ENCODE measurements at regions not wholly inside any gene's neighbourhood (a gene's known extent, or its start where the extent isn't known, plus 50 kb on each side); places are given as distances from the start of the nearest gene placed in this dataset.
"Not testable (repeated sequence)": the region's sequence is repeated elsewhere in the genome, so short reads cannot be mapped to it uniquely, and the experiment has no call there.

DNA sequence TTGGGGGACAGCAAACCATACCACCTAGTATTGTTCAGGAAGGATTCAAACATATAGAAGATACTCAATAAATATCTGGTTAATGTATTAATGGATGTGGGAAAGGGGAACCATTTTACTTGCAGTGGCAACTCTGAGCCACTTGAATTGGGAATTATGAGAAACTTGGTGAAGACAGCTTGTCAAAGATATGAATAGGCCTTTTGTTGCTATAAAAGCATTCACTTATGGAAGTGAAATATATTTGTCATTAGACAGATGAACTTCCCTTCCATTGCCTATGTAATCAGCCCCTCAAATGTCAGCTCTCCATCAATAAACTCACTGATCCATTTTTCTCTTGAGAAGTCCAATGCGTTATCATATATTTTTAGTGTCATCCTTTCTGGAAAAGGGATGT, 56.1 kb downstream of the GPR85 start:
- DNase-seq = no peak

GRCh38 chr7:113026941-113027340, 59.7 kb downstream of the GPR85 start:
- DNase-seq = no peak

GRCh38 chr7:113017144-113017857, 69.3 kb downstream of the GPR85 start:
- DNase-seq = not testable (repeated sequence)

- peak; percentile 2 to 9 for DNase-seq
These were observed 71.5 kb downstream of the GPR85 start for GRCh38 chr7:113015034-113015645.

GRCh38 chr7:113013761-113014449, 72.7 kb downstream of the GPR85 start:
- DNase-seq = no peak

DNA sequence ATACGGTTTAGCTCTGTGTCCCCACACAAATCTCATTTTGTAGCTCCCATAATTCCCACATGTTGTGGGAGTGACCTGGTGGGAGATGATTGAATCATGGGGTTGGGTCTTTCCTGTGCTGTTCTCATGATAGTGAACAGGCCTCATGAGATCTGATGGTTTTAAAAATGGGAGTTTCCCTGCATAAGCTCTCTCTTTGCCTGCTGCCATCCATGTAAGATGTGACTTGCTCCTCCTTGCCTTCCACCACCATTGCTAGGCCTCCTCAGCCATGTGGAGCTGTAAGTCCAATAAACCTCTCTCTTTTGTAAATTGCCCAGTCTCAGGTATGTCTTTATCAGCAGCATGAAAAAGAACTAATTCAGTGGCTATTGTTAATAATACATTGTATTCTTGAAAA, 73.8 kb downstream of the GPR85 start:
- DNase-seq = not testable (repeated sequence)

DNA sequence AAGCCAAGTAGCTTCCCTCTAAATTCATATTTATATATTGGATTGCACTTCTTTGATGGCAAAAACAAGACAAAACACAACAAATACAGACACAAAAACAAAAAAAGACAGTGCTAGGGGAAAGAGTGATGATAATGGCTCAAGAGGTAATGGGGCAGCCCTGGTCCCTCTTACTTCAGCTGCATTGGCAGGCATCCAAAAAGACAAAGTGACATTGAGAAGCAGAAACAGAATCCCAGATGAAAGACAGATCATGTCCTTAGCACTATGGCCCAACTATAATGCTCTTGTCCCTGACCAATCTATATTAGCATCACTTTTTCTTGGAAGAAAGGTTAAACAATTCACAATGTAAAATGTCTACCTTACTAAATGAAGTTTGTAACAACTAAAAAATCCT, 76.2 kb downstream of the GPR85 start:
- no peak for DNase-seq

GRCh38 chr7:113008755-113009154, 77.9 kb downstream of the GPR85 start:
- no peak for DNase-seq

GRCh38 chr7:113004726-113005454, 81.7 kb downstream of the GPR85 start:
- DNase-seq = no peak

GRCh38 chr7:113000316-113001020, 86.2 kb downstream of the GPR85 start:
- DNase-seq = no peak

DNA sequence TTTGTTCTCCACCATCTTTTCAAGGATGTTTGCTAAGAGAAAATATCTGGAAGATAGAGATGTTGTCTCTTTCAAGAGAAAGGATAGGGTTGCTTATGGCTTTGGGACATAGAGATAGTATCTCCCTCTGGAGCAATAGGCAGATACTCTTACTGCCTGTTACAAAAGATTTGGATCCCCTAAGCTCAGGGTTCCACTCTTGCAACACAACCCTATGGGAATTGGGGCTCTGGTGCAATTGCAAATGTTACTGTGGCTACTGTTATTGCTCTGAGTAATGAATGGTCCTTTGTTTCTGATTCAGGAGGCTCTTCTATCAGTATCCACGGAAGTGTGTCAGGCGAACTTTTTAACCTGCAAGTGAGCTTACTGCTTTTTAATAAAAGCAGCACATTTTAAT, 88.8 kb downstream of the GPR85 start:
- DNase-seq = no peak

DNA sequence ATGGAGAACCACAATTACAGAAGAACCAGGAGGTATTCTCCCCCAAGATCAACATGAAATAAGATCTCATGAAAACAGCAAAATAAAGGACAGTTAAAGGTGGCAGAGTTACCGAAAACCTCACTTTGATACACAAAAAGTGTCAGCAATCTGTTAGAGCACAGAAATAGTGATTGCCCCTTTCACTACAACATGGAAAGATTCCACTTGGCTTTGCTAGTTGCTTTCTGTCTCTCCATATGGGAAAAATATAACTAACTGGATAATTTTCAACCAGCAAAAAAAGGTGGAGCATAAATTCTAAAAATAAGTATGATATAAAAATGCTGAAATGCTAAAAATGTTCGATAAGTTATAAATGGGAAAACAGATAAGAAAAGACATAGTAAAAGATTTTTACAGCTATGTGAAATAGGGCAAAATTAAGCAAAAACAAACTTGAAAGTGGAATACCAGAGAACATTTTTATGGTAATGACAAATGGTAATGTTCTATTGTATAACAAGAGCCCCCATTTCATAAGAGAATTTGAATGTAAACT, 90.2 kb downstream of the GPR85 start:
- DNase-seq = no peak

- no peak for DNase-seq
These were observed 91.4 kb downstream of the GPR85 start for GRCh38 chr7:112995059-112995824.

DNA sequence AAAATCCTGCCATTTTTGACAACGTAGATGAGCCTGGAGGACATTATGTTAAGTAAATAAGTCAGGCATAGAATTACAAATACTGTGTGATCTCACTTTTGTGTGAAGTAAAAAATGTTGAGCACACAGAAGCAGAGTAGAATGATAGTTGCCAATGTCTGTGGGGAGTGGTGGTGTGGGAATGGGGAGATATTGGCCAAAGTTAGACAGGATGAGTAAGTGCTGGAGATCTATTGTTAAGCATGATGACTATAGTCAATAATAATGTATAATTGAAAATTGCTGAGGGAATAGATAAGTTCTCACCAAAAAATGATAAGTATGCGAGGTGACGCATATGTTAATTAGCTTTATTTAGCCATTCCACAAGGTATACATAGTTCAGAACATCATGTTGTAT, 92.0 kb downstream of the GPR85 start:
- DNase-seq = no peak

DNA sequence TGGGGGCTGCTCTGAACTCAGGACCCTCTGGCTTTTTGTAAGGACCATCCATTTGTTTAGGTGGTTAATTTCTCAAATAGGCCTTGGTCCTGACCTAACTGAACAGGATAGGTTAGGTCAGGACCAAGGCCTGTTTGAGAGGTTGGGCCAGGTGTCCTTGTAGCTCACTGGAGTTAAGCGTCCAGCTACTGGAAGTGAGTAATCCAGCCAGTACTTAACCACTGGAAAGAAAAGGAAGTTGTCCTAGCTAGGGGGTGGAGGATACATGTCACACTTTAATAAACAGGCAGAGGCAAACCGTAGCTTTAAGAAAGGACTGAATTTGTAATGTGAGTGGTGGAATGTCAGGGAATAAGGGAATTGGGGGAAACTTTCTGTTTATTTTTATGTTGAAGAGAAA, 96.0 kb downstream of the GPR85 start:
- no peak for DNase-seq

DNA sequence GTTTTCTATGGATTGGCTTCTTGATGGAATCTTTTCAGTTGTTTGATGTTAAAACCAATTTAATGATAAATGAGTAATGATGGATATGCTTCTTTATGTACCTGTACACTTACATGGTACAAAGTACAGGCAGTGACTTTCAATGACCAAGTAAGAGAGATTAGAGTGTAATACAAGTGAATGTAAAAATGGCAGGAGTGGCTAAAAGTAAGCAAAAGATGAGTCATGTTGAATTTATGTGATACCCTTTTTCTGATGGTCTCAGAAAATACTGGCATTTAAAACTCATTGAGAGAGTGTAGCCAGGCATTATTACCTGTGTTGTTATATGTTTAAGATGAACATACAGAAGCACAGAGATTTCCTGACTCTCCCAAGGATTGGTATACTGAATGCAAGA, 97.1 kb downstream of the GPR85 start:
- no peak for DNase-seq

- DNase-seq = no peak
These were observed 99.5 kb downstream of the GPR85 start for GRCh38 chr7:112987171-112987570.

GRCh38 chr7:112986256-112987031, 100.2 kb downstream of the GPR85 start:
- DNase-seq = no peak

DNA sequence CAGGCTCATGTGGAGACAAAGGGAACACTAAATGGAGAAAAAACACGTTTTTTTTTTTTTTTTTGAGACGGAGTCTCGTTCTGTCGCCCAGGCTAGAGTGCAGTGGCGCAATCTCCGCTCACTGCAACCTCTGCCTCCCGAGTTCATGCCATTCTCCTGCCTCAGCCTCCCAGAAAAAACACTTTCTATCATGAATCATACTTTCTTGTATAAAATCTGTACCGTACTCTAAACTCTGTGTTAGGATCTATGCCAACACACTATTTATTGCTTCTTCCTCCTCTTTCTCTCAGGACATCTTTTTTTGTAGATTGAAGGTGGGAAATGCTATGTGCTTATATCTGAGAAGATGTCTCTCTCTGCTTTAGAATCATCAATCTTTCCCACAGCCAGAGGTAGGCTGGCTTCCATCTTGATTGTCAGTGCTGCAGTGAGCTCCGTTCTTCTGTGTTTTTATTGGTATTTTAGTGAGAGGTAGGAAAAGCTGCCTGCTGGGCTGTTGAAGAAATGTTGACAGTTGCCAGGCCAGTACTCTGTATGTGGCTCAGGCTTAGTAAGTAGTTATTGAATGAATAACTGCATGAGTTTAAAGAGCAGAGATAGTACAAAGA, 101.1 kb downstream of the GPR85 start:
- DNase-seq = no peak

- DNase-seq = no peak
These were observed 104.1 kb downstream of the GPR85 start for GRCh38 chr7:112982441-112983063.
